ENCODE measurements at regions not wholly inside any gene's neighbourhood (a gene's known extent, or its start where the extent isn't known, plus 50 kb on each side); places are given as distances from the start of the nearest gene placed in this dataset.
A peak's percentile ranks its signal among the peaks of the same experiment; 100 is the strongest.

- Histone ChIP-seq H3K4me2 (no peak overlapping the region), H3K4me1 (no peaks in the 10 kb centered on the region), H3K4me3 (no peak overlapping the region), H3K9me3 (no peaks in the 10 kb centered on the region; the same call in 2 of the 3 replicates), H3K27ac (no peak overlapping the region)
- FAIRE-seq (no peak), ATAC-seq (no peak), DNase-seq (ENCODE audit: low read depth in 1 of 2, low spot score in 1 of 2) (no peak)
- 33% methylated on average over 4 of the region's 4 CpGs for WGBS (ENCODE audit: missing lambda C conversion rate)
- POLR2A ChIA-PET, result no interaction called here
- CTCF ChIA-PET, result no interaction called here
- TF ChIP-seq FOSL2 (IDR thresholded peaks at IDR 0.05), result no peak
- TF ChIP-seq FOSL2 (CRISPR knock-in tag; IDR thresholded peaks at IDR 0.05), result no peak
- TF ChIP-seq EP300 (IDR thresholded peaks at IDR 0.05), result no peak
- no peak for TF ChIP-seq NR3C1 (IDR thresholded peaks at IDR 0.05)
Observed at GRCh38 chr11:80898910-80899309, 1458.1 kb upstream of the TENM4 start.

- ChIA-PET POLR2A (no interaction called here), CTCF (interaction anchor here (0.7 to 0.8 kb wide), 2 partner anchors 12 to 50 kb away, joined by 3 read pairs; no protein-coding TSS in a partner anchor)
- peak; percentile 39 for FAIRE-seq
Observed at GRCh38 chr11:80886684-80887083, 1445.9 kb upstream of the TENM4 start.

GRCh38 chr11:80873310-80873999, 1432.6 kb upstream of the TENM4 start:
- H3K4me2 ChIP-seq, result no peak overlapping the region
- no peak for TF ChIP-seq ZC3H11A (IDR thresholded peaks at IDR 0.05)
- TF ChIP-seq PBX3 (IDR thresholded peaks at IDR 0.05), result no peak
- no peak for TF ChIP-seq SMC3 (IDR thresholded peaks at IDR 0.05)
- no peak for TF ChIP-seq TFCP2L1 (CRISPR knock-in tag; IDR thresholded peaks at IDR 0.05)
- TF ChIP-seq CHD2 (IDR thresholded peaks at IDR 0.05; ENCODE audit: low read length, partially characterized antibody), result no peak
- no peak for TF ChIP-seq HOXB5 (CRISPR knock-in tag; IDR thresholded peaks at IDR 0.05)
- no peak for TF ChIP-seq BHLHE40 (IDR thresholded peaks at IDR 0.05; ENCODE audit: low read depth, low read length)
- TF ChIP-seq SREBF2 (IDR thresholded peaks at IDR 0.05), result no peak
- TF ChIP-seq MAFK (IDR thresholded peaks at IDR 0.05; ENCODE audit: partially characterized antibody), result no peak
- no peak for TF ChIP-seq RAD21 (conservative IDR thresholded peaks at IDR 0.05 in 1 of 2, IDR thresholded peaks at IDR 0.05 in 1 of 2)
- no peak for ATAC-seq
- whole genome bisulfite sequencing (ENCODE audit: missing lambda C conversion rate), result 2% methylated on average over 6 of the region's 6 CpGs
- H3K9me3 ChIP-seq, result no peaks in the 10 kb centered on the region
- no peak for FAIRE-seq
- H3K27ac ChIP-seq, result no peak overlapping the region
- DNase-seq (ENCODE audit: low read depth in 1 of 2, low spot score in 1 of 2), result no peak
- ChIA-PET POLR2A (no interaction called here), CTCF (no interaction called here)
- no peaks in the 10 kb centered on the region for H3K4me1 ChIP-seq
- no peak overlapping the region for H3K4me3 ChIP-seq

More at GRCh38 chr11:80886684-80887083, 1445.9 kb upstream of the TENM4 start:
- TF ChIP-seq HOXA7 (CRISPR knock-in tag; IDR thresholded peaks at IDR 0.05), result no peak
- no peak for TF ChIP-seq PBX3 (IDR thresholded peaks at IDR 0.05)
- TF ChIP-seq RFX5 (IDR thresholded peaks at IDR 0.05), result no peak
- no peak for TF ChIP-seq CBX2 (IDR thresholded peaks at IDR 0.05; ENCODE audit: borderline replicate concordance, low read depth)
- Histone ChIP-seq H3K4me2 (no peak overlapping the region), H3K4me1 (no peaks in the 10 kb centered on the region), H3K9me3 (no peaks in the 10 kb centered on the region), H3K4me3 (no peak overlapping the region), H3K27ac (no peak overlapping the region)
- ATAC-seq, result no peak
- DNase-seq (ENCODE audit: low read depth in 1 of 2, low spot score in 1 of 2), result no peak

GRCh38 chr11:80872116-80872728, 1431.4 kb upstream of the TENM4 start:
- ATAC-seq (no peak), DNase-seq (ENCODE audit: low read depth in 1 of 2, low spot score in 1 of 2) (no peak), FAIRE-seq (no peak)
- no peaks in the 10 kb centered on the region for H3K9me3 ChIP-seq
- no peak overlapping the region for H3K27ac ChIP-seq
- TF ChIP-seq POLR2A (IDR thresholded peaks at IDR 0.05; ENCODE audit: low read length), result no peak
- no peak for TF ChIP-seq ZC3H11A (IDR thresholded peaks at IDR 0.05)
- TF ChIP-seq BCL3 (IDR thresholded peaks at IDR 0.05), result no peak
- no peak for TF ChIP-seq REST (IDR thresholded peaks at IDR 0.05)
- no peak for TF ChIP-seq CHD2 (IDR thresholded peaks at IDR 0.05; ENCODE audit: low read length, partially characterized antibody)
- no peak for TF ChIP-seq TFCP2L1 (CRISPR knock-in tag; IDR thresholded peaks at IDR 0.05)
- no peak for TF ChIP-seq NFE2L2 (conservative IDR thresholded peaks at IDR 0.05; ENCODE audit: low read length)
- no peak for TF ChIP-seq FOXS1 (CRISPR knock-in tag; IDR thresholded peaks at IDR 0.05)
- ChIA-PET POLR2A (no interaction called here), CTCF (no interaction called here)
- H3K4me1 ChIP-seq, result no peaks in the 10 kb centered on the region
- H3K4me2 ChIP-seq, result no peak overlapping the region
- no peak overlapping the region for H3K4me3 ChIP-seq
